SHP77 (cell line): ENCODE measurements at regions not wholly inside any gene's neighbourhood (a gene's known extent, or its start where the extent isn't known, plus 50 kb on each side); places are given as distances from the start of the nearest gene placed in this dataset.
"Not testable (repeated sequence)": the region's sequence is repeated elsewhere in the genome, so short reads cannot be mapped to it uniquely, and the experiment has no call there.

Source experiments
- DNase-seq, 2 experiments: peaks; one replicate each; lab custom pipeline; 2025; lab: John Stamatoyannopoulos, UW

GRCh38 chr3:61381745-61382392 lies 130.6 kb upstream of the FHIT start:
- peak; percentile 49 to 55 for DNase-seq

DNA sequence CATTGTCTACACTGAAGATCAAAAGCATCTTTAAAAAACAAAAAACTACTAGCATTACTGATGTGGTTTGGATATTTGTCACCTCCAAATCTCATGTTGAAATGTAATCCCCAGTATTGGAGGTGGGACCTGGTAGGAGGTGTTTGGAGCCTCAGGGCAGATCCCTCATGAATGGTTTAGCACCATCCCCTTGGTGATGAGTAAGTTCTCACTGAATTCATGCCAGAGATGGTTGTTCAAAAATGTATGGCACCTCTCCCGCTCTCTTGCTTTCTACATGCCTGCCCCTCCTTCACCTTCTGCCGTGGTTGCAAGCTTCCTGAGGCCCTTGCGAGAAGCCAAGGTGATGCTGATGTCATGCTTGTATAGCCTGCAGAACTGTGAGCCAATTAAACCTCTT lies 136.6 kb upstream of the FHIT start:
- no peak for DNase-seq

GRCh38 chr3:61393480-61393947 lies 142.3 kb upstream of the FHIT start:
- not testable (repeated sequence) for DNase-seq

DNA sequence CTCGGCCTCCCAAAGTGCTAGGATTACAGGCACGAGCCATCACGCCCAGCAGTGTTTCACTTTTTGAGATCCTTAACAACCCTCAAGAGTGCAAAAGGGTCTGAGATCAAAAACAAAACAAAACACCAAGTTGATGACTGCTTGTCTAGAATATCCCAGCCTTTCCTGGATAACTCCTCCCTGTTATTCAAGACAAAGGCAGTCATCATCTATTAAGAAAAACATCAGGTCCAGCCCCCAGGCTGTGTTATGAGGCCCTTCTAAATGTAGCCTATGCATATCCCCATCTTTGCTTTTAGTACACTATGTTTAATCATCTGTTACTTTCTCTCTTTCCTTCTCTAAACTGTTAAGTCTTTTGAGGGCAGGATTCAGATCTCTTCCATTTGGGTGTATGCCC lies 150.1 kb upstream of the FHIT start:
- no peak for DNase-seq

- no peak for DNase-seq
Measured at GRCh38 chr3:61407397-61407796, 154.0 kb upstream of the PTPRG start.

DNA sequence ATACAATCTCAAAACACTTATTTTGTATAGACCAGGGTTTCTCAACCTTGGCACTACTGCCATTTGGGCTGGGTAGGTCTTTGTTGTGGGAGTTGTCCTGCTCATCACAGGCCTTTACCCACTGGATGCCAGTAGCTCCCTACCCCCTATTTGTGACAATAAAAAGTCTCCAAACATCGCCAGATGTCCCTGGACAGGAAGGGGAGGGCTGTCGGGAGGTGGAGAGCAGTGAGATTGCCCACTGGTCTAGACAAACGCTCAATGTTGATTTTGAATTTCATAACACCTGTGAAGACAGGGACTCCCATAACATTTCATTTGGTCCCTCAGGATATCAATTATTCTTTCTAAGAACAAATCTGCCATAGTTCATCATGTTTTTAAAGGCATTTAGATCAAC lies 151.7 kb upstream of the PTPRG start:
- peak in 1 of 2 experiments; percentile 31 for DNase-seq

GRCh38 chr3:61410358-61410757 lies 151.0 kb upstream of the PTPRG start:
- DNase-seq: not testable (repeated sequence)

GRCh38 chr3:61411009-61411662 lies 150.2 kb upstream of the PTPRG start:
- no peak for DNase-seq

DNA sequence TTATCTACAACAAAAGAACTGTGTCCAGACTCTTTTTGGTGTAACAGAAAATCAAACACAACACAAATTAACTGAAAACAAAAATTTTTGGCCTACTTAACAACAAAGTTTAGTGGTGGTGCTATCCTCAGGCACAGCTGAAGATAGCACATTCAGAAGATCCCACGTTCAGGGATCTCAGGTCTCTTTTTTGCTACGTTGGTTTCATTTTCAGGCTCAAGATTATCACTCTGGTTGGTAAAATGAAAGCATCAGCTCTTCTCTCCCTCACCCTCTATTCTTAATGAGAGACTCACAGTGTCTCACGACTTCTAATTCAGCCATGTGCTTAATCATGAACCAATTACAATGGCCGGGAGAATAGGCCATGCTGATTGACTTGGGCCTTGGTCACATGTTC lies 146.9 kb upstream of the PTPRG start:
- DNase-seq: no peak

DNA sequence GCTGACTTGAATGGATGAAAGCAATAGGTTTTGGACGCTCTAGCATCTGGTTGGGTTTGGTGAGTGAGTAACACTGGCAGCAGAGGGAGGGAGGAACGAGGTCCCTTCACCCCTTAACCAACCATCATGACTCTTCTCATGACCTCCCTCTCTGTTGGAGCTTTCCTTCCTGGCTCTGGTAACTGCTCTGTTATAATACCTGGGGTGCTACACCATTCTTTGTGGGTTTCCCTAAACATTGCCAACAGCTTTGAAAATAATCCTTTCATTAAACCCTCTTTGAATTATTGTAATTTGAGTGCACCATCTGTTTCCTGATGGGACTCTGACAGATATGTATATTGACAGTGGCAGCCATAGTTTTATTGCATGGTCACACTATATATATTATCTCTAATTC lies 146.2 kb upstream of the PTPRG start:
- no peak for DNase-seq

- no peak for DNase-seq
Measured at GRCh38 chr3:61416618-61417017, 144.8 kb upstream of the PTPRG start.

- DNase-seq: no peak
Measured at GRCh38 chr3:61417352-61417751, 144.0 kb upstream of the PTPRG start.

DNA sequence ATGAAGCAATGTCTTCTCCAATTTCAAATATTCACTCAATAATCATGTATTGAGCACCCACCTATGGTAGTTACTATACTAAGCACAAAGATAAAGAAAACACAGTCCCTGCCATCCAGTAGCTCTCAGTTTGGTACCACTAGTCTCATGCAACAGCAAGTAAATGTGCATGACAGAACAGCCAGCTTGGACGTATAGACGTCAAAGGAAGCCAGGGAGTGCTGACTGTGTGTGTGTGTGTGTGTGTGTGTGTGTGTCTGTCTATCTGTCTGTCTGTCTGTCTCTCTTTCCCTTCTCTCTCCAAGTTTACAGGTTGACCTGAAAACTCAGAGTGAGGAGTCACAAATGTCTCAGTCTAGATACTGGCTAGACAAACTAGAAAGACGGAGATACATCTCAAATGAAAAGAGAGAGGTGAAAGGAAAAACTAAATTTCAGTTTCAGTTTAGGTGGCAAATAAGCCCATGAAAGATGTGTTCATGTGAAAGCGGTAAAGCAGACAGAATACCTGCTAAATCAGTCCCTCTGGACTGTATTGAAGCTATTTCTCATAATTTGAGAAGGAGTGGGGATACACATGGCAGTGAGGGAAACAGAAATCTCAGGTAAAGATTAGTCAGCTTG lies 141.1 kb upstream of the PTPRG start:
- no peak for DNase-seq

- DNase-seq: no peak
Measured at GRCh38 chr3:61422945-61423673, 138.3 kb upstream of the PTPRG start.

- DNase-seq: no peak
Measured at GRCh38 chr3:61425356-61425755, 136.0 kb upstream of the PTPRG start.

DNA sequence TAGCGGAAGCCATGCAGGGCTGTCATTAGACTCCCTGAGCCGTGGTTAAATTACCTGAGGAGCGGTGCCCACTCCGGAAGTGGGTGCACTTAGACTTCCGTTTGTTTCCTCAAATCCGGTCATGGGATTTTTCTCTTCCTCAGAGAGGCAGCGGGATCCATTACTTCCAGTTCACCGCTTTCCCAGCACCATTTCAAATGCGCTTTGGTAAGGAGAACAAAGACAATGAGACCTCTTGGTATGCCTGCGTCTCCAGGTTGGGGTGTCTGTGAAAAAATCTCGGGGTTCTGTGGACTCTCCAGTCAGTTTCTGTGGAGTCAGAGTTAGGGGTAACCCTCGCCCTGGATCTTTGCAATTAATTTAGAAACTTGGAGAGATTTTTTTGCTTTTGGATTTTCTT lies 132.3 kb upstream of the PTPRG start:
- DNase-seq: no peak

DNA sequence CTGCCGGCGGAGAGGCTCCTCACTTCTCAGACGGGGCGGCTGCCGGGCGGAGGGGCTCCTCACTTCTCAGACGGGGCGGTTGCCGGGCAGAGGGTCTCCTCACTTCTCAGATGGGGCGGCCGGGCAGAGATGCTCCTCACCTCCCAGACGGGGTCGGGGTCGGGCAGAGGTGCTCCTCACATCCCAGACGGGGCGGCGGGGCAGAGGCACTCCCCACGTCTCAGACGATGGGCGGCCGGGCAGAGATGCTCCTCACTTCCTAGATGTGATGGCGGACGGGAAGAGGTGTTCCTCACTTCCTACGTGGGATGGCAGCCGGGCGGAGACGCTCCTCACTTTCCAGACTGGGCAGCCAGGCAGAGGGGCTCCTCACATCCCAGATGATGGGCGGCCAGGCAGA lies 126.5 kb upstream of the PTPRG start:
- DNase-seq: not testable (repeated sequence)

- DNase-seq: not testable (repeated sequence)
Measured at GRCh38 chr3:61435361-61435760, 126.0 kb upstream of the PTPRG start.

- DNase-seq: no peak
Measured at GRCh38 chr3:61438253-61439121, 122.9 kb upstream of the PTPRG start.

- no peak for DNase-seq
Measured at GRCh38 chr3:61439122-61439458, 122.3 kb upstream of the PTPRG start.

DNA sequence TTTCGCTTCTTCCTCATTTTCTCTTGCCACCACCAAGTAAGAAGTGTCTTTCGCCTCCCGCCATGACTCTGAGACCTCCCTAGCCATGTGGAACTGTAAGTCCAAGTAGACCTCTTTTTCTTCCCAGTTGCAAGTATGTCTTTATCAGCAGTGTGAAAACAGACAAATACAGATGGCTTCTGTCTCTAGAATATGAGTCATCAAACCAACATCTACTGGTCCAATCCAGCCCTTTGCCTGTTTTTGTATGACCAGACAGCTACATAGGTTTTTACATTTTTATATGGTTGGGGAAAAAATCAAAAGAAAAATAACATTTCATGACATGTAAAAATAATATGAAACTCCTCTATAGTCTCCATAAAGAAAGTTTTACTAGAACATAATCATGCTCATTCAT lies 118.7 kb upstream of the PTPRG start:
- DNase-seq: no peak

- DNase-seq: no peak
Measured at GRCh38 chr3:61443886-61444285, 117.5 kb upstream of the PTPRG start.
